Activated CD4-positive, alpha-beta T cell treated with anti-CD3 and anti-CD28 coated beads for 24 hours (primary cell): ENCODE measurements at regions not wholly inside any gene's neighbourhood (a gene's known extent, or its start where the extent isn't known, plus 50 kb on each side); places are given as distances from the start of the nearest gene placed in this dataset.
"Not testable (repeated sequence)": the region's sequence is repeated elsewhere in the genome, so short reads cannot be mapped to it uniquely, and the experiment has no call there.

ENCODE experiments used
- DNase-seq, 2 donors: peaks; one replicate each; pipeline ENCODE4 v3.0.0-alpha.2; 2020; ENCODE audit warnings: low read depth in 2 of 2

GRCh38 chr2:35818359-35818758, 537.2 kb upstream of the CRIM1 start:
- DNase-seq: not testable (repeated sequence)

DNA sequence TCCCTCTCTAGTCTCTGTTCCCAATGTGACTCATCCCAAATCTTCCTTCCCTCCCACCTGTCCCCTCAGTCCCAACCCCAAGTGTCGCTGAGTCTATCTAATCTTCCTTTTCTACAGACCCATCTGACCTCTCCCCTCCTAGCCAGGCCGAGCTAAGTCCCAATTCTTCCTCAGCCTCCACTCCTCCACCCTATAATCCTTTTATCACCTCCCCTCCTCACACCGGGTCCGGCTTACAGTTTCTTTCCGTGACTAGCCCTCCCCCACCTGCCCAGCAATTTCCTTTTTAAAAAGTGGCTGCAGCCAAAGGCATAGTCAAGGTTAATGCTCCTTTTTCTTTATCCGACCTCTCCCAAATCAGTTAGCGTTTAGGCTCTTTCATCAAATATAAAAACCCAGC, 541.0 kb upstream of the CRIM1 start:
- DNase-seq: not testable (repeated sequence)

GRCh38 chr2:35803126-35803525, 552.5 kb upstream of the CRIM1 start:
- DNase-seq: no peak

DNA sequence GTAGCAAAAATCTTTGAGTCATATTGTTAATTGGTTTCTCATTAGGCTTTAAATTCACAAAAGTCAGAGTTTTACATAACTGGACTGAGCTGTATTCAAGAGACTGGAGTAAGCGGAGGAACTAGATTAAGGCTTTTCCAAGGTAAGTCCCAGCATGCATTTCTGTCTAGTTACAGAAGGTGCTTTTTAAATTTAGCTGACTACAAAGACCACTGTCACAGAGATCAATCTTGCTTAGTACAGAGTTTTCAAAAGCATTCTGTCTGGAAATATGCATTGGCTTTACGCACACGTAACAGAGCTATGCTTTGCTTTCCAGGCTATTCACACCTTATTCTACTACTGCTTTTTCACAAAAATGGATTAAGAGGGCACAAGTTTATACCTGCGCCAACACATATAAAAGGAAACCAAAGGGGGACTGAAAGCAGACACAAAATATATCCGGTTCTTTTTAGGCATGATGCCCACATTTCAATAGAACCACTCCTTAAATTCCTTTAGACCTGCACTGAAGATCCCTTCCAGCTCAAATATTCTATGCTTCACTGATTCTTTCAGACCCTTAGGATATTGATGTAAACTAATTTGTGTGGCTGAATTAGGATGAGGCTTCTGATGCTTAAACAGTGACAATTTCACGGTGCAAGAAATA, 560.7 kb upstream of the CRIM1 start:
- DNase-seq: no peak

DNA sequence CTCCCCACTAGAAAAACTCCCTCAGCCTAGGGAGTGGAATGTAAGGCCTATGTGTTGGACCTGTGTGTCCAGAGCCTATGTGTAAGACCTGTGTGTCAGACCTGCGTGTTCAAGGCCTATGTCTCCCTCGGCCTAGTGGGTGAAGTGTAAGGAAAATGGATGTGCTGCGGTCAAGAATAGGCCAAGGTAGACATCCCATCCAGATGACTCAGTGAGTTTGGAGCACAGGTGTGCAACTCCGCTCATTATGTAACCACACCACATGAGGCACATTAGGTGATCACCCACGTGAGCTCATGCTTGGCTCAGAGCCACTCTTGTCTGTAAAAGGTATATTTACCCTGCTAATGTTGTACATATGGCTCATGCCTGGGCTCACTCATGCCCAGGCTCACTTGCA, 565.3 kb upstream of the CRIM1 start:
- no peak for DNase-seq

DNA sequence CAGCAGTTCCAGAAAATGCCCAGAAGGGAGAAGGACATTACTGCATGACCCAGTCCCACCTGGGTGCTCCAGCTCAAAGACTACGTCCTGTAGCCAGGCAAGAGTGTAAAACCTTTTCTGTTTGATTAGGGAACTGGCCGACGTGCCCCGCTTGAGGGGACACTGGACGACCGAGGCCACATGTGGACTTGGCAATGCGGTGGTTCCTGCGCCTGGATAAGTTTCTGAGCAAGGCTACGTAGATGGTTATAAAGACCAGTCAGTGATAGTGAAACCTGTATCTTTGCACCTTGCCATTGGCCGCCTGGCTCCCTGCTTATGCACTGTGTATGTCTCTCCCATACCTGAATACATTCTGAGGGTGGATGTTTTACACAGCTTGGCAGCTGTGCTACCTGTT, 567.0 kb upstream of the CRIM1 start:
- DNase-seq: no peak

- DNase-seq: no peak
Measured at GRCh38 chr2:35787302-35788031, 568.1 kb upstream of the CRIM1 start.

DNA sequence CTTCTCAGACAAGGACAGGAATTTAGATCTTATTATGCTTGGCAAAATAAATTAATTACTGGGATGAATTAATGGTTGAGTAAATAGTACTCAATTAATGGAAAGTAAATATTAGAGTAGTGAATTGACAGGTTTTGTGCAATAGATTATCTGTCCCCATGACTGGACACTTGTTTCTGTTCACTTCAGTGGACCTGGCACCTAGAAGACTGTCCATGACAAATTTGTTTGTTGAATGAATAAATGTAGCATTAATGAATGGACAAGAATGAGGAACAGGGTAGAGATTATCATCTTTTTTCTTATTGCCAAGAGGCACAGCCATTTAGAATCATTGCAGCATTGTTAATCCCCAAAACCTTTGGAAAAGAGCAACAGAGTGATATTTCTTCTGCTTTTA, 570.0 kb upstream of the CRIM1 start:
- DNase-seq: no peak

- DNase-seq: no peak
Measured at GRCh38 chr2:35784777-35785176, 570.8 kb upstream of the CRIM1 start.

- no peak for DNase-seq
Measured at GRCh38 chr2:35783723-35784122, 571.9 kb upstream of the CRIM1 start.

GRCh38 chr2:35741556-35741955, 614.0 kb upstream of the CRIM1 start:
- no peak for DNase-seq

DNA sequence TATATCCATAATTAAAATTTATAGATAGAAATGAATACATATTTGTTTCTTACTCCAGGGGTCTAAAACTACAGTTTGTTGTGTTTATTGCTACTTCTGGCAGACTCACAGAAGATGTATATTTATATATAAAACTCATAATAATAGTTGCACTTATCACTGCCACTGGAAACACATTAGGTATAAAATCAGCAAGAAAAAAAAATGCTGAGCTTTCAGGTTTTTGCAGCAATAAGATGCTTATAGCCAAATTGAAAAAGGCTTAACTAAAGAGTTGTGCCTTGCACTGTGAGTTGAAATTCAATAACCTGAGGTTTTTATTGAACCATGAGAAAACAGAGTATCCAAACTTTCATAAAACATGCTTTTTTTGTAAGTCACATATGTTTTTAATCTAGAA, 623.9 kb upstream of the CRIM1 start:
- DNase-seq: no peak

DNA sequence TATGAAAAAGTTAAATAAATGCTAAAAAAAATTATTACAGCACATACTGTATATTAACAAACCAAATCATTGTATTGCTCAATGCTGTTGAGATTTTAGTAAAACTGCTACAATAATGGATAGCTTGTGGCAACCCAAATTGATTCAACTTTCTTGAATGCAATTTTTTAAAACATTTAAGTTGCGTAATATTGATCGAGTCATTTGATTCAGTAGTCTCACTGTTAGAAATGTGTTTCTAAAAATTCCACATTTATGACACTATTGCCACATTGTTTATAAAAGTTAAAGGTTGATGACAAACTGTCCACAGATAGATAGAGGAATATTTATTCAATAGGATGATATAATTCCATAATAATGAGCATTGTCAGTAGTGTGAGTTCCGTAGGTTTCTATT, 640.7 kb upstream of the CRIM1 start:
- DNase-seq: no peak

- DNase-seq: no peak
Measured at GRCh38 chr2:35708411-35708923, 647.1 kb upstream of the CRIM1 start.

GRCh38 chr2:35688309-35688708, 667.3 kb upstream of the CRIM1 start:
- DNase-seq: no peak

- no peak for DNase-seq
Measured at GRCh38 chr2:35651688-35652323, 703.8 kb upstream of the CRIM1 start.

- no peak for DNase-seq
Measured at GRCh38 chr2:35614640-35615039, 740.9 kb upstream of the CRIM1 start.

GRCh38 chr2:35606394-35606793, 749.2 kb upstream of the CRIM1 start:
- DNase-seq: no peak

- DNase-seq: no peak
Measured at GRCh38 chr2:35598310-35598709, 757.3 kb upstream of the CRIM1 start.

- no peak for DNase-seq
Measured at GRCh38 chr2:35591886-35592285, 763.7 kb upstream of the CRIM1 start.

- no peak for DNase-seq
Measured at GRCh38 chr2:35585972-35586371, 769.6 kb upstream of the CRIM1 start.

- DNase-seq: no peak
Measured at GRCh38 chr2:35582637-35583036, 772.9 kb upstream of the CRIM1 start.

GRCh38 chr2:35580956-35581355, 774.6 kb upstream of the CRIM1 start:
- no peak for DNase-seq
